Neural cell (in vitro differentiated cells): ENCODE measurements at regions not wholly inside any gene's neighbourhood (a gene's known extent, or its start where the extent isn't known, plus 50 kb on each side); places are given as distances from the start of the nearest gene placed in this dataset.

Experiments
- H2AFZ ChIP-seq: fragments of 200-600, 300-800 bp; sonication (generic), shearing (Covaris generic); 2 replicates; pipeline ENCODE4 v1.6.0; 2014; ENCODE audit warnings: low read depth, mild to moderate bottlenecking, antibody characterized with exemption, low read length, moderate library complexity
- H3F3A ChIP-seq: fragments of 200-600 bp; shearing (Covaris generic); 2 replicates; pipeline ENCODE4 v1.6.1; 2016; ENCODE audit warnings: mild to moderate bottlenecking, moderate library complexity, mixed read lengths, antibody characterized with exemption, low read length; ENCODE audit not compliant: insufficient read depth, poor library complexity, severe bottlenecking
- H3K27ac ChIP-seq: fragments of 200-600, 300-800 bp; sonication (generic), shearing (Covaris generic); 2 replicates; pipeline ENCODE4 v1.5.1; 2014; ENCODE audit warnings: mild to moderate bottlenecking, low read length, moderate library complexity
- H3K27me3 ChIP-seq: fragments of 300-800, 200-600 bp; sonication (generic), shearing (Covaris generic); 2 replicates; pipeline ENCODE4 v1.6.0; 2014; ENCODE audit warnings: mild to moderate bottlenecking, low read depth, low read length, moderate library complexity; ENCODE audit not compliant: insufficient read depth
- H3K36me3 ChIP-seq: fragments of 300-800, 200-600 bp; sonication (generic), shearing (Covaris generic); 2 replicates; pipeline ENCODE4 v1.5.1; 2014; ENCODE audit warnings: mild to moderate bottlenecking, antibody characterized with exemption, low read length, moderate library complexity; ENCODE audit not compliant: insufficient read depth
- H3K4me2 ChIP-seq: fragments of 300-800, 200-600 bp; sonication (generic), shearing (Covaris generic); 2 replicates; pipeline ENCODE4 v1.6.0; 2014; ENCODE audit warnings: mild to moderate bottlenecking, low read length
- H3K4me3 ChIP-seq: fragments of 300-800, 200-600 bp; sonication (generic), shearing (Covaris generic); 2 replicates; pipeline ENCODE4 v1.5.1; 2014; ENCODE audit warnings: mild to moderate bottlenecking, low read length, moderate library complexity
- H3K79me2 ChIP-seq: fragments of 200-600 bp; shearing (Covaris generic); replicated peaks from 2 replicates; pipeline ENCODE4 v1.6.0; 2014; ENCODE audit warnings: mild to moderate bottlenecking, low read length, moderate library complexity; ENCODE audit not compliant: insufficient read depth
- H3K9ac ChIP-seq: fragments of 300-800, 200-600 bp; sonication (generic), shearing (Covaris generic); 2 replicates; pipeline ENCODE4 v1.6.1; 2016; ENCODE audit warnings: mild to moderate bottlenecking, low read length, mixed read lengths
- H3K9me2 ChIP-seq: fragments of 200-600 bp; shearing (Covaris generic); 2 replicates; pipeline ENCODE4 v1.6.1; 2016; ENCODE audit warnings: mild to moderate bottlenecking, low read length, mixed read lengths; ENCODE audit not compliant: insufficient read depth
- H3K9me3 ChIP-seq: fragments of 200-600, 300-800 bp; sonication (generic), shearing (Covaris generic); 2 replicates; pipeline ENCODE4 v1.6.1; 2016; ENCODE audit warnings: mild to moderate bottlenecking, mixed run types, low read length, moderate library complexity, mixed read lengths
- H4K20me1 ChIP-seq: fragments of 200-600 bp; shearing (Covaris generic); 2 replicates; pipeline ENCODE4 v1.6.1; 2016; ENCODE audit warnings: mild to moderate bottlenecking, mixed run types; ENCODE audit not compliant: insufficient read depth
- EP300 ChIP-seq: fragments of 450-650 bp; conservative IDR thresholded peaks from 2 replicates; pipeline ENCODE4 v1.6.1; 2014; ENCODE audit warnings: antibody characterized with exemption, mild to moderate bottlenecking, moderate library complexity; ENCODE audit not compliant: poor library complexity, severe bottlenecking
- EZH2 ChIP-seq: fragments of 200-600, 300-800 bp; shearing (Covaris generic), sonication (generic); IDR thresholded peaks from 2 replicates; pipeline ENCODE4 v1.6.1; 2014; ENCODE audit warnings: antibody characterized with exemption, low read length, borderline replicate concordance, mild to moderate bottlenecking; ENCODE audit not compliant: insufficient read depth, poor library complexity, severe bottlenecking
- MXI1 ChIP-seq: fragments of 450-650 bp; conservative IDR thresholded peaks from 2 replicates; pipeline ENCODE4 v1.6.1; 2014; ENCODE audit warnings: antibody characterized with exemption, mild to moderate bottlenecking; ENCODE audit not compliant: poor library complexity, severe bottlenecking
- POLR2AphosphoS5 ChIP-seq: IDR thresholded peaks from 2 replicates; pipeline ENCODE4 v1.6.1; 2012
- RAD21 ChIP-seq: fragments of 450-650 bp; conservative IDR thresholded peaks from 2 replicates; pipeline ENCODE4 v1.6.1; 2014; ENCODE audit warnings: antibody characterized with exemption, mild to moderate bottlenecking, moderate library complexity
- SMC3 ChIP-seq: fragments of 450-650 bp; conservative IDR thresholded peaks from 2 replicates; pipeline ENCODE4 v1.6.1; 2014; ENCODE audit warnings: antibody characterized with exemption, mild to moderate bottlenecking, moderate library complexity; ENCODE audit not compliant: poor library complexity
- TAF1 ChIP-seq: IDR thresholded peaks from 2 replicates; pipeline ENCODE4 v1.6.1; 2012; ENCODE audit warnings: low read depth
- TF ChIP-seq, protein P1 (sequence below): IDR thresholded peaks from 2 replicates; pipeline ENCODE4 v1.6.1; 2012; ENCODE audit warnings: borderline replicate concordance
- TF ChIP-seq, protein P2 (sequence below): fragments of 450-650 bp; IDR thresholded peaks from 2 replicates; pipeline ENCODE4 v1.5.1; 2014; ENCODE audit warnings: antibody characterized with exemption, mild to moderate bottlenecking, moderate library complexity; ENCODE audit not compliant: poor library complexity, severe bottlenecking

DNA sequence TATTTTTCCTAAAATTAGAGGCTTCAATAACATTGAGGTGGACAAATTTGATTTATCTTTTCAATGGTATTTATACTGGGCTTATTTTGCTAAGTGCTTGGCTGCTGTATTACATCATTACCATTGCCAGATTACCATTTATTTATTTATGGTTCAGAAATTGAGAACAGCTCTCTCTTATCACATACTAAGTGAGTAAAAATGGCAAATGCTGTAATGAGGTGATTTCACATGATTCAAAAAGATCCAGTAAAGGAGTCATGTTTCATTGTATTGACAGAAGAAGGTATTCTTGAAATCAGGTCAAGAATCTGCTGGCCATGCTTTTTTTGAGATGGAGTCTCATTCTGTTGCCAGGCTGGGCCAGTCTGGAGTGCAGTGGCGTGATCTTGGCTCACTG lies 322.6 kb downstream of the KIF20B start (continued):
- no peak for TF ChIP-seq SMC3

DNA sequence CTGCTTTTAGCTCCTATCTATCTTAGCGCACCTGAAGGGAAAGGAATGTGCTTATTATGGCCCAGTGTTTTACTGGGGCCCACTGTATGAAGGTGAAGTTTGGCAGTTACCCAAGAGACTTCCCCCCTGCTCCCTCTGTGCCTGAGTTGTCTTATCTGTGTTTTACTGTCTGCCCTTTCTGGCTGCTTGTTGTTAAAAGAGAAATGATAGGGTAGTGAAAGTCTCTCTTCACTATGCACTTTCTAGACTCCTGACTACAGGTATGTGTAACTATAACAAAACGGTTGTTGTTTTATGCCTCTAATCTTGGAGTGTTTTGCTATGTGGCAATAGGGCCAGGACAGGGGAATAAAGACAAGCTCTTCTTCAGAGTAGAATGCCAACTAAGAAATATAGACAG lies 326.9 kb downstream of the KIF20B start:
- no peak overlapping the region for H3K27ac ChIP-seq
- TF ChIP-seq POLR2AphosphoS5 (no peak), SMC3 (no peak), EZH2 (no peak), EP300 (no peak), RAD21 (no peak), TAF1 (no peak), MXI1 (no peak)
- TF ChIP-seq, protein P1, sequence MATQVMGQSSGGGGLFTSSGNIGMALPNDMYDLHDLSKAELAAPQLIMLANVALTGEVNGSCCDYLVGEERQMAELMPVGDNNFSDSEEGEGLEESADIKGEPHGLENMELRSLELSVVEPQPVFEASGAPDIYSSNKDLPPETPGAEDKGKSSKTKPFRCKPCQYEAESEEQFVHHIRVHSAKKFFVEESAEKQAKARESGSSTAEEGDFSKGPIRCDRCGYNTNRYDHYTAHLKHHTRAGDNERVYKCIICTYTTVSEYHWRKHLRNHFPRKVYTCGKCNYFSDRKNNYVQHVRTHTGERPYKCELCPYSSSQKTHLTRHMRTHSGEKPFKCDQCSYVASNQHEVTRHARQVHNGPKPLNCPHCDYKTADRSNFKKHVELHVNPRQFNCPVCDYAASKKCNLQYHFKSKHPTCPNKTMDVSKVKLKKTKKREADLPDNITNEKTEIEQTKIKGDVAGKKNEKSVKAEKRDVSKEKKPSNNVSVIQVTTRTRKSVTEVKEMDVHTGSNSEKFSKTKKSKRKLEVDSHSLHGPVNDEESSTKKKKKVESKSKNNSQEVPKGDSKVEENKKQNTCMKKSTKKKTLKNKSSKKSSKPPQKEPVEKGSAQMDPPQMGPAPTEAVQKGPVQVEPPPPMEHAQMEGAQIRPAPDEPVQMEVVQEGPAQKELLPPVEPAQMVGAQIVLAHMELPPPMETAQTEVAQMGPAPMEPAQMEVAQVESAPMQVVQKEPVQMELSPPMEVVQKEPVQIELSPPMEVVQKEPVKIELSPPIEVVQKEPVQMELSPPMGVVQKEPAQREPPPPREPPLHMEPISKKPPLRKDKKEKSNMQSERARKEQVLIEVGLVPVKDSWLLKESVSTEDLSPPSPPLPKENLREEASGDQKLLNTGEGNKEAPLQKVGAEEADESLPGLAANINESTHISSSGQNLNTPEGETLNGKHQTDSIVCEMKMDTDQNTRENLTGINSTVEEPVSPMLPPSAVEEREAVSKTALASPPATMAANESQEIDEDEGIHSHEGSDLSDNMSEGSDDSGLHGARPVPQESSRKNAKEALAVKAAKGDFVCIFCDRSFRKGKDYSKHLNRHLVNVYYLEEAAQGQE, result no peak
- TF ChIP-seq, protein P2, sequence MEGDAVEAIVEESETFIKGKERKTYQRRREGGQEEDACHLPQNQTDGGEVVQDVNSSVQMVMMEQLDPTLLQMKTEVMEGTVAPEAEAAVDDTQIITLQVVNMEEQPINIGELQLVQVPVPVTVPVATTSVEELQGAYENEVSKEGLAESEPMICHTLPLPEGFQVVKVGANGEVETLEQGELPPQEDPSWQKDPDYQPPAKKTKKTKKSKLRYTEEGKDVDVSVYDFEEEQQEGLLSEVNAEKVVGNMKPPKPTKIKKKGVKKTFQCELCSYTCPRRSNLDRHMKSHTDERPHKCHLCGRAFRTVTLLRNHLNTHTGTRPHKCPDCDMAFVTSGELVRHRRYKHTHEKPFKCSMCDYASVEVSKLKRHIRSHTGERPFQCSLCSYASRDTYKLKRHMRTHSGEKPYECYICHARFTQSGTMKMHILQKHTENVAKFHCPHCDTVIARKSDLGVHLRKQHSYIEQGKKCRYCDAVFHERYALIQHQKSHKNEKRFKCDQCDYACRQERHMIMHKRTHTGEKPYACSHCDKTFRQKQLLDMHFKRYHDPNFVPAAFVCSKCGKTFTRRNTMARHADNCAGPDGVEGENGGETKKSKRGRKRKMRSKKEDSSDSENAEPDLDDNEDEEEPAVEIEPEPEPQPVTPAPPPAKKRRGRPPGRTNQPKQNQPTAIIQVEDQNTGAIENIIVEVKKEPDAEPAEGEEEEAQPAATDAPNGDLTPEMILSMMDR, result no peak
- no peak overlapping the region for H2AFZ ChIP-seq
- H3F3A ChIP-seq, result no peaks in the 10 kb centered on the region
- no peaks in the 10 kb centered on the region for H3K36me3 ChIP-seq
- H3K9me3 ChIP-seq, result no peaks in the 10 kb centered on the region
- H3K9ac ChIP-seq, result no peak overlapping the region
- no peaks in the 10 kb centered on the region for H4K20me1 ChIP-seq
- no peaks in the 10 kb centered on the region for H3K27me3 ChIP-seq
- H3K79me2 ChIP-seq, result no peaks in the 10 kb centered on the region
- H3K9me2 ChIP-seq, result no peaks in the 10 kb centered on the region
- no peak overlapping the region for H3K4me2 ChIP-seq
- no peak overlapping the region for H3K4me3 ChIP-seq

DNA sequence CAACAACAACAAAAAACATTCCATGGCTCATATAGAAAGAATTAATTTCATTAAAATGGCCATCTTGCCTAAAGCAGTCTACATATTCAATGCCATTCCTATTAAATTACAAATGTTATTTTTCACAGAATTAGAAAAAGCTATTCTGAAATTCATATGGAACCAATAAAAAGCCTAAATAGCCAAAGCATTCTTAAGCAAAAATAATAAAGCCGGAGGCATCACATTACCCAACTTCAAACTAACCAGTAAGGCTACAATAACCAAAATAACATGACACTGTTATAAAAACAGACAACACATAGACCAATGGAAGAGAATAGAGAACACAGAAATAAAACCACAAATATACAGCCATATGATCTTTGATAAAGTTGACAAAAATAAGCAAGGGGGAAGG lies 330.4 kb downstream of the KIF20B start:
- Histone ChIP-seq H3K4me3 (no peak overlapping the region), H3K27me3 (no peaks in the 10 kb centered on the region), H2AFZ (no peak overlapping the region), H3K9me2 (no peaks in the 10 kb centered on the region), H3K9ac (no peak overlapping the region), H4K20me1 (no peaks in the 10 kb centered on the region), H3K79me2 (no peaks in the 10 kb centered on the region), H3K36me3 (no peaks in the 10 kb centered on the region), H3K27ac (no peak overlapping the region), H3K4me2 (no peak overlapping the region), H3K9me3 (no peaks in the 10 kb centered on the region), H3F3A (no peaks in the 10 kb centered on the region)
- TF ChIP-seq, protein P2, result no peak
- TF ChIP-seq SMC3 (no peak), EP300 (no peak), TAF1 (no peak), POLR2AphosphoS5 (no peak), EZH2 (no peak), RAD21 (no peak), MXI1 (no peak)
- TF ChIP-seq, protein P1, result no peak
